Psoas muscle (tissue), 7 donors: ENCODE measurements at regions not wholly inside any gene's neighbourhood (a gene's known extent, or its start where the extent isn't known, plus 50 kb on each side); places are given as distances from the start of the nearest gene placed in this dataset.

Source experiments
- ATAC-seq, 4 donors: fragments of 200-7000 bp; cut with Tn5 transposase; one replicate each; pipeline ENCODE4 v1.9.1; 2020; ENCODE audit warnings: moderate library complexity in 3 of 4, mild to moderate bottlenecking in 2 of 4
- DNase-seq, 2 donors: peaks; one replicate each; pipeline ENCODE4 v3.0.0-alpha.2; 2020
- H3K27ac ChIP-seq: fragments of 200-600 bp; one replicate; pipeline ENCODE4 v1.8.0; 2022
- H3K27me3 ChIP-seq, 3 donors: fragments of 200-600 bp in 1 of 3; one replicate each; pipeline versions ENCODE4 v1.6.1 to v1.8.0; 2013 to 2022; ENCODE audit warnings: low read length in 2 of 3, mild to moderate bottlenecking in 2 of 3, moderate library complexity in 1 of 3; ENCODE audit not compliant: insufficient read depth in 3 of 3
- H3K36me3 ChIP-seq, 2 donors: fragments of 200-600 bp in 1 of 2; one replicate each; pipeline versions ENCODE4 v1.6.1 to v1.8.0; 2013 to 2022; ENCODE audit warnings: low read depth in 1 of 2, mild to moderate bottlenecking in 1 of 2, moderate library complexity in 1 of 2; ENCODE audit not compliant: insufficient read depth in 1 of 2
- H3K4me1 ChIP-seq: fragments of 200-600 bp; one replicate; pipeline ENCODE4 v1.8.0; 2022
- H3K4me3 ChIP-seq: fragments of 200-600 bp; one replicate; pipeline ENCODE4 v1.8.0; 2022; ENCODE audit warnings: mild to moderate bottlenecking
- H3K9me3 ChIP-seq: fragments of 200-600 bp; one replicate; pipeline ENCODE4 v1.8.0; 2022
- CTCF ChIP-seq: fragments of 200-600 bp; IDR thresholded peaks from one replicate; pipeline ENCODE4 v1.8.0; 2022; ENCODE audit warnings: antibody characterized with exemption
- WGBS, 3 donors: extraction: QIAGEN DNeasy Blood & Tissue Kit; methylation state at CpG; one replicate each; pipeline versions ENCODE4 v1.1.6 to v1.1.7; 2013; 5-methylcytosine and 5-hydroxymethylcytosine counted together
- intact Hi-C, 2 donors: fragments of 100-400 bp; cut with DNase I; formaldehyde crosslinking; loops; one replicate each; pipeline versions ENCODE4 v1.11.0 to v1.14.2; 2022
- donor health status: healthy with polysubstance abuse.
- donor health status: DM: no; HTN: no; CAD: no; lungs with moderate emphysema.
- donor health status: Bipolar disorder and iron deficiency.
- donor health status: healthy.
- donor health status: DM: yes; HTN: yes; CAD: no.
- donor health status: DM: no; HTN: no; CAD: no.
- donor health status: DM: yes; HTN: yes; CAD: no.

GRCh38 chr5:20660588-20660987, 672.6 kb upstream of the CDH18 start:
- TF ChIP-seq CTCF = no peak
- DNase-seq (no peak), ATAC-seq (no peak)
- no peak overlapping the region for H3K27ac ChIP-seq
- no peaks in the 10 kb centered on the region for H3K27me3 ChIP-seq
- H3K36me3 ChIP-seq = no peaks in the 10 kb centered on the region
- H3K4me1 ChIP-seq = no peaks in the 10 kb centered on the region
- no peak overlapping the region for H3K4me3 ChIP-seq
- intact Hi-C loops = no loop called here
- no peaks in the 10 kb centered on the region for H3K9me3 ChIP-seq
- WGBS, 3 donors = 65 to 78% (median 73%) methylated on average over 3 of the region's 3 CpGs

- Histone ChIP-seq H3K36me3 (no peaks in the 10 kb centered on the region), H3K4me1 (no peaks in the 10 kb centered on the region), H3K9me3 (no peaks in the 10 kb centered on the region), H3K4me3 (no peak overlapping the region), H3K27me3 (no peaks in the 10 kb centered on the region), H3K27ac (no peak overlapping the region)
- DNase-seq (no peak), ATAC-seq (no peak)
- intact Hi-C loops = no loop called here
- TF ChIP-seq CTCF = no peak
Observed at GRCh38 chr5:20656262-20656661, 668.3 kb upstream of the CDH18 start.

GRCh38 chr5:20655211-20655610, 667.2 kb upstream of the CDH18 start:
- Histone ChIP-seq H3K27ac (no peak overlapping the region), H3K36me3 (no peaks in the 10 kb centered on the region), H3K9me3 (no peaks in the 10 kb centered on the region), H3K4me1 (no peaks in the 10 kb centered on the region), H3K27me3 (no peaks in the 10 kb centered on the region), H3K4me3 (no peak overlapping the region)
- WGBS, 3 donors = 73 to 74% (median 73%) methylated on average over 4 of the region's 4 CpGs
- no peak for TF ChIP-seq CTCF
- no peak for DNase-seq
- intact Hi-C loops = no loop called here
- ATAC-seq = no peak

GRCh38 chr5:20654746-20655145, 666.7 kb upstream of the CDH18 start:
- Histone ChIP-seq H3K4me3 (no peak overlapping the region), H3K9me3 (no peaks in the 10 kb centered on the region), H3K36me3 (no peaks in the 10 kb centered on the region), H3K27me3 (no peaks in the 10 kb centered on the region), H3K4me1 (no peaks in the 10 kb centered on the region), H3K27ac (no peak overlapping the region)
- no peak for TF ChIP-seq CTCF
- intact Hi-C loops = no loop called here
- ATAC-seq = no peak
- WGBS, 3 donors = 64 to 77% (median 77%) methylated on average over 2 of the region's 2 CpGs
- no peak for DNase-seq

GRCh38 chr5:20654033-20654432, 666.0 kb upstream of the CDH18 start:
- WGBS, 3 donors = 88 to 91% (median 89%) methylated on average over 2 of the region's 2 CpGs
- intact Hi-C loops = no loop called here
- ATAC-seq = no peak

More at GRCh38 chr5:20654033-20654432, 666.0 kb upstream of the CDH18 start:
- no peaks in the 10 kb centered on the region for H3K36me3 ChIP-seq
- H3K27ac ChIP-seq = no peak overlapping the region
- H3K27me3 ChIP-seq = no peaks in the 10 kb centered on the region
- TF ChIP-seq CTCF = no peak
- no peaks in the 10 kb centered on the region for H3K4me1 ChIP-seq
- DNase-seq = no peak
- H3K4me3 ChIP-seq = no peak overlapping the region
- no peaks in the 10 kb centered on the region for H3K9me3 ChIP-seq
